Tibial nerve (tissue), 4 donors: ENCODE measurements at regions not wholly inside any gene's neighbourhood (a gene's known extent, or its start where the extent isn't known, plus 50 kb on each side); places are given as distances from the start of the nearest gene placed in this dataset.

Experiments used
- DNase-seq, 2 donors: peaks; one replicate each; pipeline ENCODE4 v3.0.0-alpha.2; 2019; ENCODE audit warnings: low spot score in 2 of 2
- H3K27ac ChIP-seq, 4 donors: fragments of 200-600 bp; sonication (generic) in 3 of 4; one replicate each; pipeline ENCODE4 v1.5.1; 2017 to 2019; ENCODE audit warnings: mild to moderate bottlenecking in 1 of 4
- H3K27me3 ChIP-seq, 2 donors: fragments of 200-600 bp; sonication (generic) in 1 of 2; one replicate each; pipeline versions ENCODE4 v1.5.1 to v1.6.0; 2017 to 2019
- H3K36me3 ChIP-seq, 3 donors: fragments of 200-600 bp; sonication (generic); one replicate each; pipeline ENCODE4 v1.5.1; 2018 to 2019
- H3K4me1 ChIP-seq, 4 donors: fragments of 200-600 bp; sonication (generic) in 3 of 4; one replicate each; pipeline ENCODE4 v1.5.1; 2017 to 2019
- H3K4me3 ChIP-seq, 4 donors: fragments of 200-600 bp; sonication (generic) in 3 of 4; one replicate each; pipeline ENCODE4 v1.5.1; 2017 to 2019; ENCODE audit warnings: mild to moderate bottlenecking in 1 of 4, moderate library complexity in 1 of 4
- H3K9me3 ChIP-seq, 4 donors: fragments of 200-600 bp; sonication (generic) in 3 of 4; one replicate each; pipeline ENCODE4 v1.5.1; 2017 to 2019
- EP300 ChIP-seq, 2 donors: sonication (generic); formaldehyde crosslinking; IDR thresholded peaks; one replicate each; pipeline ENCODE4 v1.6.1; 2017; ENCODE audit warnings: antibody characterized with exemption in 2 of 2, mild to moderate bottlenecking in 1 of 2
- POLR2A ChIP-seq, 2 donors: fragments of 450-650 bp; IDR thresholded peaks; one replicate each; pipeline ENCODE4 v1.6.1; 2017; ENCODE audit warnings: antibody characterized with exemption in 2 of 2, mild to moderate bottlenecking in 2 of 2, moderate library complexity in 2 of 2
- WGBS, 2 donors: methylation state at CpG; one replicate each; pipeline ENCODE4 v1.1.5; 2018; 5-methylcytosine and 5-hydroxymethylcytosine counted together
- TF ChIP-seq, protein P1 (sequence below), 5 experiments: fragments of 200-600 bp in 3 of 5; fragments of 450-650 bp in 2 of 5; sonication (generic) in 3 of 5; IDR thresholded peaks; one replicate each; pipeline ENCODE4 v1.5.1; 2016 to 2019; ENCODE audit warnings: antibody characterized with exemption in 5 of 5, mild to moderate bottlenecking in 3 of 5, moderate library complexity in 2 of 5

DNA sequence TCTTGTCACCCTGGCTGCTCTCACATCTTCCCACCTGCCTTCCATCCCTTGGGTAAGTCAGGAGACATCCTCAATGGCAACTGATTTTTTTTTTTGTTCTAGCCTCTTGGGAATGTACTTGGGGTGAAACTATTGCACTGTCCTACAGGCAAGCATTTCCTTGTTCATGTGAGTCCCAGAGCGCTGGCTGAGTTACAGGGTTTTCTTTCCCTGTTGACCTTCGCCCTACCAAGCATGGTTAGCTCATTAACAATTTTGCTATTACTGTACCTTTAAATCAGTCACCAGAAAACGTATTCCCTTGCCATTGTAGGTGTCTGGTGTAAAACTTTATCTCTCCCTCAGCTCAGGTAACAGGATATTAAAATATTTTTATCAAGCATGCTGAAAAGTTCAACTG lies 98.9 kb downstream of the PRLHR start:
- H3K4me3 ChIP-seq = no peak overlapping the region
- H3K4me1 ChIP-seq = no peaks in the 10 kb centered on the region
- DNase-seq = no peak
- H3K9me3 ChIP-seq = no peaks in the 10 kb centered on the region
- TF ChIP-seq POLR2A (IDR thresholded peaks at IDR 0.05) = no peak
- TF ChIP-seq EP300 (IDR thresholded peaks at IDR 0.05) = no peak
- TF ChIP-seq, protein P1, sequence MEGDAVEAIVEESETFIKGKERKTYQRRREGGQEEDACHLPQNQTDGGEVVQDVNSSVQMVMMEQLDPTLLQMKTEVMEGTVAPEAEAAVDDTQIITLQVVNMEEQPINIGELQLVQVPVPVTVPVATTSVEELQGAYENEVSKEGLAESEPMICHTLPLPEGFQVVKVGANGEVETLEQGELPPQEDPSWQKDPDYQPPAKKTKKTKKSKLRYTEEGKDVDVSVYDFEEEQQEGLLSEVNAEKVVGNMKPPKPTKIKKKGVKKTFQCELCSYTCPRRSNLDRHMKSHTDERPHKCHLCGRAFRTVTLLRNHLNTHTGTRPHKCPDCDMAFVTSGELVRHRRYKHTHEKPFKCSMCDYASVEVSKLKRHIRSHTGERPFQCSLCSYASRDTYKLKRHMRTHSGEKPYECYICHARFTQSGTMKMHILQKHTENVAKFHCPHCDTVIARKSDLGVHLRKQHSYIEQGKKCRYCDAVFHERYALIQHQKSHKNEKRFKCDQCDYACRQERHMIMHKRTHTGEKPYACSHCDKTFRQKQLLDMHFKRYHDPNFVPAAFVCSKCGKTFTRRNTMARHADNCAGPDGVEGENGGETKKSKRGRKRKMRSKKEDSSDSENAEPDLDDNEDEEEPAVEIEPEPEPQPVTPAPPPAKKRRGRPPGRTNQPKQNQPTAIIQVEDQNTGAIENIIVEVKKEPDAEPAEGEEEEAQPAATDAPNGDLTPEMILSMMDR (IDR thresholded peaks at IDR 0.05) = no peak
- WGBS, 2 donors = 53 to 61% methylated on average over 3 of the region's 3 CpGs
- H3K27me3 ChIP-seq = no peaks in the 10 kb centered on the region
- H3K27ac ChIP-seq = no peak overlapping the region
- no peaks in the 10 kb centered on the region for H3K36me3 ChIP-seq

- TF ChIP-seq, protein P1 (IDR thresholded peaks at IDR 0.05) = no peak
- TF ChIP-seq POLR2A (IDR thresholded peaks at IDR 0.05) (no peak), EP300 (IDR thresholded peaks at IDR 0.05) (no peak)
- Histone ChIP-seq H3K27me3 (no peaks in the 10 kb centered on the region), H3K4me3 (no peak overlapping the region), H3K36me3 (no peaks in the 10 kb centered on the region), H3K4me1 (no peaks in the 10 kb centered on the region), H3K9me3 (no peaks in the 10 kb centered on the region), H3K27ac (no peak overlapping the region)
- WGBS, 2 donors = 52 to 89% methylated on average over 2 of the region's 2 CpGs
- no peak for DNase-seq
Measured at GRCh38 chr10:118495499-118495898, 99.9 kb downstream of the PRLHR start.

- no peaks in the 10 kb centered on the region for H3K4me1 ChIP-seq
- H3K27me3 ChIP-seq = no peaks in the 10 kb centered on the region
- no peak overlapping the region for H3K4me3 ChIP-seq
- DNase-seq = no peak
- 0 to 50% methylated on average over 1 of the region's 1 CpG for WGBS, 2 donors
- no peaks in the 10 kb centered on the region for H3K9me3 ChIP-seq
- H3K27ac ChIP-seq = no peak overlapping the region
- TF ChIP-seq, protein P1 (IDR thresholded peaks at IDR 0.05) = no peak
- no peak for TF ChIP-seq POLR2A (IDR thresholded peaks at IDR 0.05)
- TF ChIP-seq EP300 (IDR thresholded peaks at IDR 0.05) = no peak
- H3K36me3 ChIP-seq = no peaks in the 10 kb centered on the region
Measured at GRCh38 chr10:118491055-118491454, 104.4 kb downstream of the PRLHR start.

- no peaks in the 10 kb centered on the region for H3K9me3 ChIP-seq
- no peaks in the 10 kb centered on the region for H3K27me3 ChIP-seq
- TF ChIP-seq POLR2A (IDR thresholded peaks at IDR 0.05) = no peak
- TF ChIP-seq, protein P1 (IDR thresholded peaks at IDR 0.05) = no peak
- no peak for TF ChIP-seq EP300 (IDR thresholded peaks at IDR 0.05)
- DNase-seq = no peak
- no peaks in the 10 kb centered on the region for H3K36me3 ChIP-seq
- H3K27ac ChIP-seq = no peak overlapping the region
- no peaks in the 10 kb centered on the region for H3K4me1 ChIP-seq
- no peak overlapping the region for H3K4me3 ChIP-seq
- 70 to 71% methylated on average over 7 of the region's 7 CpGs for WGBS, 2 donors
Measured at GRCh38 chr10:118488710-118489497, 106.5 kb downstream of the PRLHR start.

DNA sequence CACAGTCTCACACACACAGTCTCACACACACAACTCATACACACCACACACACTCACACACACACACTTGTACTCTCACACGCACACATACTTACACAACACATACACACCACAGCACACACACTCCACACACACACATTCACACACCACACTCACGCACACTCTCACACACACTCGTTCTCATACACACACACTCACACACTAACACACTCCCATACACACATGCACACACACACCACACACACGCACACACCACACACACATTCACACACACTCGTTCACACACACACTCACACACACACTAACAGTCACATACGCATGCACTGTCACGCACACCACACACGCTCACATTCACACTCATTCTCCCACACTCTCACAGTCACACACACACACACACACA lies 109.8 kb downstream of the PRLHR start:
- DNase-seq = no peak
- WGBS, 2 donors = 91 to 92% methylated on average over 8 of the region's 8 CpGs
- H3K4me3 ChIP-seq = no peak overlapping the region
- no peaks in the 10 kb centered on the region for H3K4me1 ChIP-seq
- TF ChIP-seq EP300 (IDR thresholded peaks at IDR 0.05) (no peak), POLR2A (IDR thresholded peaks at IDR 0.05) (no peak)
- TF ChIP-seq, protein P1 (IDR thresholded peaks at IDR 0.05) = no peak
- H3K9me3 ChIP-seq = no peaks in the 10 kb centered on the region
- no peaks in the 10 kb centered on the region for H3K36me3 ChIP-seq
- no peak overlapping the region for H3K27ac ChIP-seq
- no peaks in the 10 kb centered on the region for H3K27me3 ChIP-seq
